HG03159 (cell line): ENCODE measurements at regions not wholly inside any gene's neighbourhood (a gene's known extent, or its start where the extent isn't known, plus 50 kb on each side); places are given as distances from the start of the nearest gene placed in this dataset.
"Not testable (repeated sequence)": the region's sequence is repeated elsewhere in the genome, so short reads cannot be mapped to it uniquely, and the experiment has no call there.

Experiments used
- ATAC-seq: cut with Tn5 transposase; IDR thresholded peaks from one replicate; pipeline ENCODE4 v1.9.1; 2021; ENCODE audit warnings: mild to moderate bottlenecking, moderate library complexity; ENCODE audit not compliant: unreplicated experiment

GRCh38 chrX:34576864-34577263, 80.2 kb downstream of the TMEM47 start:
- ATAC-seq: no peak

DNA sequence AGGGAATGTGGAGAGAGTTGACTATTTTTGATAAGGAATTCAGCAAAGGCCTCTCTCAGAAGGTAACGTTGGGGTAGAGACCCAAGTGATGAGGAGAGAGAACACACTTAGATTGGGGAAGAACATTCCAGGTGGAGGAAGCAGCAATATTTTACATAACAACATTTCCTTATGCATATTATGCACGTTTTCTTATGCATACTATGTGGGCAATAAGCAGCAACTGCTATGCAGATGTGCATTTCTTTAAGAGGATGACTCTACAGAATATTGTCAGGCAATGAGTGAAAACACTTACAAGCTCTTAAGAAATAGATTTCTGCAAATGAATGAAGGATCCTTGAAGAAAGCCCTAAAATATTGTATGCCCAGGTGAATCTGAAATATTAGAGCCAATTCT, 91.1 kb downstream of the TMEM47 start:
- no peak for ATAC-seq

DNA sequence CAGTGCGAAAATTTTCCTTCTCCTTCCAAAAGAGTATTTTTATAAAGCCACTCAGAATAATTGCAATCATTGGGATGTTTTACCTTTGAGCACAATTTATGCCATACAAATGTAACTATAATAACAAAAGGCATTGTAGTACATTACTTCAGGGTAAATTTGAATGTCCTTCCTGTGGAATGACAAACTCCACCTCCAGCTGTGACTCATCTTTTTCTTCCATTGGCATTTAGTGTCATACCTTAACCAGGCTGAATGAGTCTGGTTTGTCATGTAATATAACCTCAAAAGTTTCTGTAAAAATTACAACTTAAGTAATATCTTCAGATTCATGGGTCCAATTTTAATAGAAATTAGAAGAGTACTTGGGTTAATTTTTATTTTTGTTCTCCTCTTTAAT, 93.3 kb downstream of the TMEM47 start:
- ATAC-seq: no peak

- ATAC-seq: no peak
These were observed 94.0 kb downstream of the TMEM47 start for GRCh38 chrX:34563061-34563460.

DNA sequence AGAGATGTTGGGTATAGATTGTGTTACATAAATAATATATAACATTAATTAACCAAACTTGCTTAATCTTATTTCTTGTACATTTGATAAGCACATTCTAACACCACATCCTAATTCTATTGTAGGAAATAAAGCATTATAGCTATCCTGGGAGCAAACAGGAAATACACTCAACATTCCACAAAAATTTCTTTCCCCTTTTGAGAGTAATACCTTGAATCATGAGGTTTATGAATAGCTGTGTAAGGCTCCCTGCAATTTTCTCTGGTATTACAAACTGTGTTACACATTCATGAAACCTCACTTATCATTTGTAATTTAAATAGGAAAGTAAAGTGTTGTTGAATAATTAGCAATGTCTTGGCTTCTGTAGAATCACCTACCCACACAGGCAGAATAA, 95.1 kb downstream of the TMEM47 start:
- ATAC-seq: no peak

DNA sequence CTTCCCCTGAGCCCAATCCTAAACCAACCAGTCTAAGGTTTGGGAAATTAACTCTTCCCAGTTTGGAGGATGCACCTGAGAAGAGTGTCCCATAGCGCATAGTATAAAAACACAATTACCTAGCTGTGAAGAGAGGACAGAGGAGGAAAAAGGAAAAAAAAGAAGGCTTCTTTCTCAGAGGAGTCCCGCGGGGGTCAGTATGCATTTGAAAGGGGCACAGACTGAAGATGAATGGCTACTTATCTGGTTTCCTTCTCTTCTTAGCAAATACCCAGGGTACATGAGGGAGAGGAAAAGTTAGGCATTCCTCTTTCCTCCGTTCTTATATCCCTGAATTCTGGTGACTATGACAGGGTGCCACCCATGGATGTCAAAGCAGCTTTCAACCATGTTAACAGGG, 96.9 kb downstream of the TMEM47 start:
- ATAC-seq: no peak

DNA sequence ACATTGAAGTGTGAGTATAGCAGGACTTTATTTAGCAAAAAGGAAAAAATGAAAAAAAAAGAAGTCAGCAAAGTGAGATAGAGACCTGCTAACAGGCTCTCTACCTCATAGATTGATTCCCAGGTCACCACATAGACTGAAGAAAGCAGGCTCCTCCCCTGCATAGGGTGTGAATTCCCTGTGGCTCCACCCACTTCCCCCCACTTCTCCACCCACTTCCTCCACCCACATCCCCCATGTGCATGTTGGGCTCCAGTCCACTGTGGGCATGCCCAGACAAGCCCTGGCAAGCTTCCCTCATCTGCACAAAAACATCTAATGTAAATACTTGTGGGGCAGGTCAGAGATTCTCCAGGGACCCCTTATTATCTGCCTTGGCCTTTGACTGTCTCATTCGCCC, 97.8 kb downstream of the TMEM47 start:
- no peak for ATAC-seq

DNA sequence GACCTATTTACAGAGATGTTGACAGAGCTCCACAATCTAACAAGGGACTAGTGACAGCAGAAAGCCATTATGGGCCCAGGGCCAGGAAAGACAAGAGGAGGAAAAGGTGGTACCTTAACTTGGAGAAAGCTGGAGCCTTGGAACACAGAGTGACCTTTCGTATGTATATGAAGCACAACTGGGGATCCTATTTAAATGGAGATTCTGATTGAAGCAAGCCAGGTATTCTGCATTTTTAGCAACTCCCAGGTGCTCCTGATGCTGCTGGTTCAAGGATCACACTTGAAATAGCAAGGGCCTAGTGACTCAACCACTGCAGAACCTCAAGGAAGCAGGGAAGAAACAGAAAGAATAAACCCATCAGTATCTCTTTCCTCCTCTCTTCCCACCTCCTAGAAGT, 99.4 kb downstream of the TMEM47 start:
- ATAC-seq: no peak

GRCh38 chrX:34555481-34555880, 101.6 kb downstream of the TMEM47 start:
- no peak for ATAC-seq

GRCh38 chrX:34546366-34546765, 110.7 kb downstream of the TMEM47 start:
- no peak for ATAC-seq

DNA sequence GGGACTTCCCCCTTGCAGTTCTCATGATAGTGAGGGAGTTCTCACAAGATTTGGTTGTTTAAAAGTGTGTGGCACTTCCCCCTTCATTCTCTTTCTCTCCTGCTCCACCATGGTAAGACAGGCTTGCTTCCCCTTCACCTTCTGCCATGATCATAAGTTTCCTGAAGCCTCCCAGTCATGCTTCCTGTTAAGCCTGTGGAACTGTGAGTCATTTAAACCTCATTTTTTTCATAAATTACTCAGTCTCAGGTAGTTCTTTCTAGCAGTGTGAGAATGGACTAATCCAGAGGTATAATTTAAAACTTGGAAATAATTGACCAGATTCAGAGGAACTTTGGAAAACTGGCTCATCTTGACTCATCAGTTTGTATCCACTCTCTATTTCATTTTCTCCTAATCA, 129.0 kb downstream of the TMEM47 start:
- no peak for ATAC-seq

DNA sequence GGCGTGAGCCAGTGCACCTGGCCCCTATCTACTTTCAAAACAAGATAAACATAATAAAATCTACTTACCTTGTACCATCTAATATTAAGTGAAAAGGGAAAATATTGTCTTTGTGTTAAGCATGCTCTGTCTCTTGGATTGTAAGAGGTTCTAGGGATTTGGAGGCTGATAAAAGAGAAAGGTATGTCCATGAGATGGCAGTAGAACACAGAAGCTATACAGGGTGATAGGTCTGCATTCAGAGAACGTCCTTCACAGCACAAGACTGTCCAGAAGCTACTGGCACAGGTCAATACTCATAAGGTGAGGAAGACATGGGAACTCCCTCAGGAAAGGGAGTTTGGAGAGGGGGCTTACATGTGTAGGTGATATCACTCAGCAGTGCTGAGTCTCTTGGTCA, 135.5 kb downstream of the TMEM47 start:
- no peak for ATAC-seq

DNA sequence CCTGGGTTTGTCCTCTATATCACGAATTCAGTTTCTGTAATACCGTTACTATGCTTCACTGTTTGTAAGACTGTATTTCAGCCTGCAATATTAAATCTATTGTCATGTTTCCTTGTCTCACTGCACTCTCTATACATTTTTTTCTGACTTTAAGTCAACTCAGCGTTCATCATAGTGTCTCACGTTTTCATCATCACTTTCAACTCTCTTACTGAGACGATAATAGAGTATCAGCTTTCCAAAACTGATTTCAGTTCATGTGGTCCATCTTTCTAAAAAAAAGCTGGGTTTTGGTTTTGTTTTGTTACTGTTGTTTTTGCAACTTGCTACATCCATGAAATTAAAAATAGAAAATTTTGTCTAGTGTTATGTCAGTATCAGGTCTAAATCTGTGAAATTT, 147.7 kb downstream of the TMEM47 start:
- ATAC-seq: no peak

DNA sequence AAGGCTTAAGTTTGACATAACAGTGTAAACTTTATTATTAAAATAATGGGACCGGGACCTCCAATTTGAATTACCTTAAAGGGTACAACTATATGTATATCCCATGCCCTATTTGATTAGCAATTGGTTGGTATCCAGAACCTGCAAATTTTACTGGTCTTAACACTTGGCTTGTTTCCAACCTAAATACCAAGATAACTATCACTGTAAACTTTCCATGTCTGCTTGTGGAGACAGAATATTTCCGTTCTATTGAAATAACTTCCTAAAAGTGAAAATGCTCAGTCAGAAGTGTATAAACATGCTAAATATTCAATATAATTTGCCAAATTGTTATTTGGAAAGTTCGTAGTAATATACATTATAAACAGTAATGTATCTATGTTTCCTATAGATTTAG, 154.0 kb downstream of the TMEM47 start:
- ATAC-seq: no peak

- ATAC-seq: no peak
These were observed 164.0 kb downstream of the TMEM47 start for GRCh38 chrX:34493086-34493485.

GRCh38 chrX:34491126-34491525, 166.0 kb downstream of the TMEM47 start:
- no peak for ATAC-seq

- no peak for ATAC-seq
These were observed 169.7 kb downstream of the TMEM47 start for GRCh38 chrX:34487364-34487763.

DNA sequence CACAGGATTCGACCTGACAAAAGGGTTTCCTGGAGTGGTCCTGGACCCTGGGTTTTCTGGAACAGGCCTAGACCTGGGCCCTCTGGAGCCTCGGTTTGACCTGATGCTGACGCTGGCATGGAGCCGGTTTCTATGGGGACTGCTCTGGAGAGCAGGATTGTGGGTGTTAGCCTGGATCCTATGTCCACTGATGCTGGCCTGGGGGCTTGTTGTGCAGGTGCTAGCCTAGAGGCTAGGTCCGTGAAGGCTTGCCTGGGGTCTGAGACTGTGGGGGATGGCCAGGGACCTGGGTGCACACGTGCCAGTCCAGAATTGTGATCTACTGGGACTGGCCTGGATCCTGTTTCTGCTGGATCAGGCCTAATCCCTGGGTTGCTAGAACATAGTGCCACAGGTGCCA, 173.1 kb downstream of the TMEM47 start:
- no peak for ATAC-seq

- ATAC-seq: no peak
These were observed 186.6 kb downstream of the TMEM47 start for GRCh38 chrX:34470507-34470906.

- no peak for ATAC-seq
These were observed 189.6 kb downstream of the TMEM47 start for GRCh38 chrX:34467437-34467836.

- not testable (repeated sequence) for ATAC-seq
These were observed 193.9 kb downstream of the TMEM47 start for GRCh38 chrX:34463220-34463619.

DNA sequence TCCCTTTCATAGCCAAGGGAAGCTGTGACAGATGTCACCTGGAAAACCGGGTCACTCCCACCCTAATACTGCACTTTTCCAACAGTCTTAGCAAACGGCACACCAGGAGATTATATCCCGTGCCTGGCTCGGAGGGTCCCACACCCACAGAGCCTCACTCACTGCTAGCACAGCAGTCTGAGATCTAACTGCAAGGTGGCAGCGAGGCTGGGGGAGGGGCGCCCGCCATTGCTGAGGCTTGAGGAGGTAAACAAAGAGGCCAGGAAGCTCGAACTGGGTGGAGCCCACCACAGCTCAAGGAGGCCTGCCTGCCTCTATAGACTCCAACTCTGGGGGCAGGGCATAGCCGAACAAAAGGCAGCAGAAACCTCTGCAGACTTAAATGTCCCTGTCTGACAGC, 199.2 kb downstream of the TMEM47 start:
- not testable (repeated sequence) for ATAC-seq

DNA sequence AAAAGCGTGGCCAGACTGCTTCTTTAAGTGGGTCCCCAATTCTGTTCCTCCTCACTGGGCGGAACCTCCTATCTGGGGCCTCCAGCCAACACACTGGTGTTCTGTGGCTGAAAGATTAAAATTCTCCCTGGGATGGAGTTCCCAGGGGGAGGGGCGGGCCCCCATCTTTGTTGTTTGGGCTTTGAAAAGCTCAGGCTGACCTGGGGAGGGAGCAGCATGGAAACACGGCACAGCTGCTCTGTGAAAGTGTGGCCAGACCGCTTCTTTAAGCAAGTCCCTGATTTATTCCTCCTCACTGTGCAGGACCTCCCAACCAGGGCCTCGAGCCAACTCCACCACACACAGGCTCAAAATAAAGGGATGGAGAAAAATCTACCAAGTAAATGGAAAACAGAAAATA, 219.5 kb downstream of the TMEM47 start:
- no peak for ATAC-seq

GRCh38 chrX:34426334-34426733, 230.8 kb downstream of the TMEM47 start:
- ATAC-seq: no peak
